GM18498 (cell line): ENCODE measurements at regions not wholly inside any gene's neighbourhood (a gene's known extent, or its start where the extent isn't known, plus 50 kb on each side); places are given as distances from the start of the nearest gene placed in this dataset.
A peak's percentile ranks its signal among the peaks of the same experiment; 100 is the strongest.

ENCODE experiments used
- ATAC-seq: cut with Tn5 transposase; IDR thresholded peaks from one replicate; pipeline ENCODE4 v1.9.1; 2021; ENCODE audit warnings: mild to moderate bottlenecking, moderate library complexity; ENCODE audit not compliant: unreplicated experiment

DNA sequence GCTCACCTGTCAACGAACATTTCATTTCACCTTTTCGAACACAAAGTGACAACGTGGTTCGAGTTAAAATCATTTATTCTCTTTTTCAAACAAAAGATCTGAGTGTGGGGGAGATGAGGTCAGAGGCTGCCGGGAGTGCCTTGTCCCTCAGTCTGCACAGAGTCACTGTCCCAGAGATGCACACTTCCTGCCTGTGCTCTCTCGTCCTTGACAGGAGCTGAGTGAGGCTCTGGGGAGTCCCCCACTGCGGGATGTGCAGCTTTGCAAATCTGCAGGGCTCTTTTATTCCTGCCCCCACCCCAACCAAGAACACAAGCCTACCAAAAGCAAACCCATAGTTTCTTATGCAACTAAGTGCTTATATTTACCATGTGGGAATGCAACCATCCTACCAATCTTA lies 497.8 kb downstream of the EIPR1 start:
- ATAC-seq: peak; percentile 96

DNA sequence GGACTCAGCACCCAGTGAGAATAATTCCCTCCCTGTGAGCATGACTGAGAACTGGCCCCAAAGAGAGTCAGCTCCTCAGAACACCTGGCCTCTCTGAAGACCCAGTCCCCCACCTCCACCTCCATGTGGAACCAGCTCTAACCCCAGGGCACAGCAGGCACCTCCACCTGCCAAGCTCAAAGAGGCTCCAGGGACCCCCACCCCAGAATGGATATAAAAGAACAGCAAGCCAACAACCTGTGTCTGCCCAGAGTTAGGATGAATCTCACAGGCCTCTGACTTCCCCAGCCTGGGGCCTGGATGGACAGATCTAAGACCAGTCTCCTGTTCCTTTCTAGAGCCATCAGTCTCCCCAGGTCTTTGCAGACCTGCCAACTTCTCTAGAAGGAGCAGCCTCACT lies 498.5 kb downstream of the EIPR1 start:
- ATAC-seq: no peak

DNA sequence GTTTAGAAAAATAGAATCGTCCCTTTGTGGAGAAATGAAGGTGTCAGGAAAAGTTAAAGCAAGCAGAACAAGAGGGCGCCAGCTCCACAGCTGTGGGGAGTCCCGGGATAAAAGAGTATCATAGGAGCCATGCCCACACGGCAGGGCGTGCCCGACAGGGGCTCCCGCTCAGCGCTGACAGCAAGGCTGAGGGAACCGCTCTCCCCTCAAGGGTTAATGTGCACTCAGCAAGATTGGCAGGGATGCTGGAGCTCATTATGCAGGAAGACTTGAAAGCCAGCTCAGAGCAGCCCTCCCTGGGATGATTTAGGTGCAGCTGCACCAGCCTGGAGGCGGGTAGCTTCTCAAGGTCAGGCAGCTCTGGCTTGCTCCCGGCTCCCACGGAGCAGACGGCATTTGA lies 500.2 kb downstream of the EIPR1 start:
- no peak for ATAC-seq

- ATAC-seq: no peak
Observed at GRCh38 chr2:2876331-2877221, 501.0 kb downstream of the EIPR1 start.

DNA sequence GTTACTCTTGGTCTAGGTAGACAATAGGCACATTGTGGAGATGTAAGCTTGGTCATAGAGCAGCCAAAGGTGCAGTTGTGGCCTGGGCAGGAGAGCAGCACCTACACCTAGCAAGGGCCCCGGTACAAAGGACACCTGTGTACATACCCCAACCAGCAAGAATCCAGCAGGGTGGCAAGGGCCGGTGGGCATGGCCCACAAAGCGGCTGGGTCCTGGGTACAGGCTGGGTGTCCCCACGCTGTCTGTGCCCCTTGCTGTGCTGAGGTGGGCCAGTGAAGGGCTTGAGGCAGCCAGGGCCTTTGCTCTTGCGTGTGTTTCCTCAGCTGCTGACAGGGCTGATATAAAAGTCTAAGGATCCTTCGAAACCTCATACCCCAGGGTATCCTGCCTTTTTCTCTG lies 501.8 kb downstream of the EIPR1 start:
- ATAC-seq: no peak

- ATAC-seq: no peak
Observed at GRCh38 chr2:2875296-2875695, 502.3 kb downstream of the EIPR1 start.

GRCh38 chr2:2874805-2875204 lies 502.8 kb downstream of the EIPR1 start:
- no peak for ATAC-seq

GRCh38 chr2:2874341-2874740 lies 503.3 kb downstream of the EIPR1 start:
- ATAC-seq: no peak

GRCh38 chr2:2873450-2873811 lies 504.2 kb downstream of the EIPR1 start:
- no peak for ATAC-seq

- ATAC-seq: no peak
Observed at GRCh38 chr2:2872713-2873449, 504.7 kb downstream of the EIPR1 start.

DNA sequence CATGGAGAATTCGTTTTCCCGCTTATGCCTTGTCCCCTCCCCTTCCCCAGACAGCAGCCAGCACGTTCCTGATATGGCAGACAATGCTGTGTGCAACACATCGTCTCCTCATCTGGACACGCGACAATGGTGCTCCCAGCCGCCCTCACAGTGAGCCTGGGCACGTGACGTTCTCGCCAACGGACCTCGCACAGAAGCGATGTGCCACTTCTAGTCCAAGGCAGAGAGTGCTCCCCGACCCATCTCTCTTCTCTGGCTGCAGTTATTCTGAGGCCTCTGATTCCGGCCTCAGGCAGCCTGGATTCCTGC lies 505.4 kb downstream of the EIPR1 start:
- ATAC-seq: no peak

- ATAC-seq: no peak
Observed at GRCh38 chr2:2871480-2872308, 505.9 kb downstream of the EIPR1 start.

DNA sequence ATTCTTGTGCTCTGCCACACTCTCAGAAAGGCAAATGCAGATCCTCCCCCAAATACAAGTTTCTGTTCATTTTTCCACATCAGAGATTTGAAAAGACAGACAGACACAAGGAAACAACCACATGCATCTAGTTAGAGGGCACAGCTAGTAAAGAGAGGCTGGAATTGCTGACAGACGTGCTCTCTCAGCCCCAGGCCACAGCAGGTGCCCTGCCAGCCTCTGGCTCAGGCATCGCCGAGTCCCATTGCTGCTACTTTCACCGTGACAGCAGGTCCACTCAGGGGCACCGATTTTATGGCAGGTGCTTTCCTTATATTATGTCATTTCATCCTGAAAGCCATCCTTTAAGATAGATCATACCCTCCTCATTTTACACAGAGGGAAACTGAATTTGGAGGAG lies 507.5 kb downstream of the EIPR1 start:
- ATAC-seq: no peak

GRCh38 chr2:2869553-2869952 lies 508.1 kb downstream of the EIPR1 start:
- no peak for ATAC-seq

DNA sequence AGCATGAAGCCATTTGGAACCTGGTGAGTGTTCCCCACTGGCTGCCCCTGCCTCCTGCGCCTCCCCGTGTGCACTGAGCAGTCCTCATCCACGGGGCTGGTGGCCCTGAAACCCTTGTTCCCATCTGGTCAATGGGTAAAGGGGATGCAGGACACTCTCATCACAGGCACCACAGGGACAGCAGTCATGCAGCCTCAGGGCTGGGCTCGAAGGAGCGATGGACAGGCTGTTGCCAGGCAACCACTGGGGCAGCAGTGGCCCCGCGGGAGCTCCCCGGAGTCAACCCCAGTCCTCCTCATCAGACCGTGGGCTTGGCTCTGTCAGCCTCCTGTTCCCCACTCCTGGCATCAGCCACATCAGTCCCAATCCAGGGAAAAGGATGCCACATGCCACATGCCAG lies 509.5 kb downstream of the EIPR1 start:
- no peak for ATAC-seq

DNA sequence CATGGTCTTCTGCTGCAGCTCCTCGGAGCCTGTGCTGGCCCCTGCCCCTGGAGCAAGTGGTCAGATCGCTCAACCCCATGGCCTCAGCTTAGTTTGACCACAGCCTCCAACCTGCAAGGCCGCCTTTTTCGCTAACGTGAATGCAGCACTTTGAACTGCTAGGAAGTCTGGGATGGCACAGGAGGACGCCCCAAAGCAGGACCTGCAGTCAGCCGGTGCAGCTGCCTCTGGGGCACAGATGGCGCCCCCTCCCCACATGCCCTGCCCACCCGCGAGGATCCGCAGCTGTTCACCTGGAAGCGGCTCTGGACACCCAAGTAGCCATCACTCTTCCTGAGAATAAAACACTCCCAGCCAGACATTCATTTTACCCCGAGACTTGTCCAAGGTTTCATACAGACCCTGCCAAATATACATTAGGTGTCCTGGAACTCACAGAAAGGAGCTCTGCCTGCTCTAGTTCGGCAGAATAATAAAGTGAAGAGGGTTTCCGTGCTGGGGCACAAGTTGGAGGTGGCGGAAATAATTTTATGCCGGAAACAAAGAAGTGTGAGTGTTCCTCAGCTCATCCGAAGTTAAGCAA lies 510.1 kb downstream of the EIPR1 start:
- ATAC-seq: no peak

DNA sequence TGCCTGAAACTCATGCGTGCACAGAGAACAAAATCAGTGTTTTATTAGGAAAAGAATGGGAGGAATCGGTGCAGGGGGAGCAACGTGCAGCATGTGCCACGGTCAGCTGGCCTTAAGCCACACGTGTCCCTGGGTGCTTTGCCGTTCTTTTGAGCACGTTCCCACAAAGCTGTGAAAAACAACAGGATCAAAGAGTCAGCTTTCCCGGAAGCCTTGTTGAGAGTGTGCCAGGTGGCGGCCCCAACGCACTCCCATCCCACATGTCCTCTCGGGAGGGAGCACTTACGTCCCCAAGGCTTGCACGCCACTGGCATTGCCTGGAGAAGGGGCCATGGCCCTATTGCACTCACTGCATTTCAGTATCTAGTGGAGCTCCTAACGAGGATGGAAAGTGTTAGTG lies 511.2 kb downstream of the EIPR1 start:
- ATAC-seq: no peak

DNA sequence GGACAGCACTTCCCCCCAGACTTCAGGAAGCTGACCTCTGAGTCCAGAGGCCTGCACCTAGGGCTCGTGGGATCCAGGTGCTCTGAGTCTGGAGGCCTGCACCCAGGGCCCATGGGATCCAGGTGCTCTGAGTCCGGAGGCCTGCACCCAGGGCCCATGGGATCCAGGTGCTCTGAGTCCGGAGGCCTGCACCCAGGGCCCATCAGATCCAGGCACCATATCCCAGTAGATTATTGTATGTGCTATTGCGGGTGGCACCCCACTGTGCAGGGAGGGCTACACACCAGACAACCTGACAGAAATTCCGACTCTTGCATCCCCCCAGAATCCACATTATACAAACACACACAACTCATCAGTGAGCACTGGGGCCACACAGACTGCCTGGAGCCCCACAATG lies 515.2 kb downstream of the EIPR1 start:
- no peak for ATAC-seq

DNA sequence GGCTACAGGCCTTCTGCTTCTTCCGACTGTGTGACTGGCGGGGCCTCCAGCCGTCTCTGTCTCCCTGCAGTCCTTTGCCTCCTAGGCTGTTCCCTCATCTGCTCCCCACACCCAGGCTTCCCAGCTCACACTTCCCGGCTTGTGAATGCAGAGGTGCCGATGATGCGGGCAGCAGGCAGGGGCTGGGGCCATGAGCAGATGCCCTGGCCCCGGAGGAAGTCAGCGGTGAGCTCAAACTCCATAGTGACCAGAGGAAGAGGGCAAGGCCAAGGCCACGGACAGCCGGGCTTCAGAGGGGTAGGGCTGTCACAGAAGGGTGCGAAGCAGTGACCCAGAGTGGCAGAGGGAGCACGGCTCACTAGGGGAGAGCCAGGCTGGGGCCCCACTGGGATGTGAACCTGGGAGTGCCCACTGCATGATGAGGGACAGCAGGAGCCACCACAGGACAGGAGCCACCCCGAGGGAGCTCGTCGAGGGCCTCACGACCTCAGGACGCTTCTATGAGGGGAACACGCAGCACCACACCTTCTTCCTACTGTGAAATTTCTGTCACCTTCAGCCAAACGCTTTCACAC lies 515.9 kb downstream of the EIPR1 start:
- no peak for ATAC-seq

- ATAC-seq: no peak
Observed at GRCh38 chr2:2860589-2861300, 516.9 kb downstream of the EIPR1 start.
